ENCODE measurements at regions not wholly inside any gene's neighbourhood (a gene's known extent, or its start where the extent isn't known, plus 50 kb on each side); places are given as distances from the start of the nearest gene placed in this dataset.
"Not testable (repeated sequence)": the region's sequence is repeated elsewhere in the genome, so short reads cannot be mapped to it uniquely, and the experiment has no call there.

DNA sequence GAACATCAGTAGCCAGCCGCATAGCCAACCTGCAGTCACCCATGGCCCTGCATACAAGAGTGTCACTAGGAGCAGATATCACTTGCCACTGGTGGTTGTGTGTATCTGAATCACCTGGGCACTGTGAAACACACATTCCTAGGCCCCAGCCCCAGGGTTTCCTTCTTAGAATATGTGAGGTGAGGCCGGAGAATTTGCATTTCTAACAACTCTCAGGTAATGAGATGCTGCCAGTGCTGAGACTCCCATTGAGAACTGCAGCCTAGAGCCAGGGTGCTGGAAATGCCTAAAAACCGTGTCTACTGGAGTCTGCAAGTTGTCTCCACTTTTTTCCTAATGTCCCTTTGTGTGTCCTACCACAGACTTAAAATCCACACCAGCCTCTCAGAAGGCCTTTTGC lies 232.0 kb upstream of the PLGLB2 start:
- DNase-seq (ENCODE audit: low read depth), result not testable (repeated sequence)

DNA sequence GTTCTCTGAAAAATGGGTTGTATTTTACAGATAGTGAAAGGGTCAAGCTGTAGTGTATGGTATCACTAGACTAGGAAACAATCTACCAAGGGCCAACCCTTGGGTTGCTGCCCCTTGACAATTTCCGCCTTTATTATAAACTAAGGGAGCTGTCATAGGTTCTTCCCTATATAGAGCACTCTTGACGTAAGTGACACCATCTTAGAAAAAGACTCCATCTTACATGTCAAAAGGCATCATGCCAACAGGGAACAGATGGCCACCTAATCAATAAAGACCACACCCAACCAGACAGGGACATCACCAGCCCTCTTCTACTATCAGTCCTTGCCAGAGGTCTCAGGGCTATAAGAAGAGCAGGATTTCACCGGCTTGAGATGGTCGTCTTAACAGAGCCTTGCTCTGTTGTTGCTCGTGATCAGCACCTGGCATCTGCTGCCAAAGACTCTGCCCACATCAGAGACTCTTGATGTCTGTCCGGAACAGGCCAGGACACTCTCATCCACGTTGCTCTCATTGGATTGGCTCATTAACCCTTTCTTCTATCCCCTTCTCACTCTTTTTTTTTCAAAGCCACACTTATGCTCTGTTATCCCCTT lies 231.4 kb upstream of the PLGLB2 start:
- not testable (repeated sequence) for DNase-seq (ENCODE audit: low read depth)

DNA sequence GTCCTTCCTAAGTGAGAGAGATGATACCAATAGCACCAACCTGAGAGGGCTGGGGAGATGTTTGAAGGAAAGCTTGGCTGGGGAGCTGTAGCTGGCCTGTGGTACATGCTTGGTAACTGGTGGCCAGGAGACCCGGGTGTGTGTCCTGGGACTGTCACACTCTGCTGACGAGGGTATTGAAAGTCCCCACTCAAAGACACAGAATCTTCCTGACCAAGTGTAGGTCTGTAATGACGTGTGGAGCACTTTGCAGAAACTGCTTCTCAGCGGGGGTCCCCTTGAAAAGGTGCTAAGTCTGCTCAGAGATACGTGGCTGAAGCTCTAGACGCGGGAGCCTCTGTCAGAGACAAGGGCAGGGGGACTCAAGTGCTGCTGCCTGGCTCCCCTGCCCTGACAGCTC lies 230.4 kb upstream of the PLGLB2 start:
- not testable (repeated sequence) for DNase-seq (ENCODE audit: low read depth)

DNA sequence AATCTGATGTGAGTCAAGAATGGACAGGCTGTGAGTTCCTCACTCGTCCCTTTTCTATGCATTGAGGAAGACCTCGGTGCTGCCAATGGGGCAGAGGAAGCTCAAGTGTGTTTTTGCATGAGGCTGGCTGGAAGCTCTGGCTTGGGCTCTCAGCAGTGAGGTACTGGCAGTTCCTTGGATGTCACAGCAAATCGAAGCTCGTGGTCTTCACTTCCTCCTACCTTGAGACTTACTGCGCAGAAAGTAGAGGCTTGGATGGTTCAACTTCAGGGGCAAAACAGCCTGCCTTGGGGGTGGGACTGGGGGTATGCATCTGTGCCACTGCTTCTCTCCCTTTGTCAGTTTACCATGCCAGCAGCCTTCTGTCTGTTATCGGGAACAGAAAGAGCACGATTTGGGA lies 229.8 kb upstream of the PLGLB2 start:
- not testable (repeated sequence) for DNase-seq (ENCODE audit: low read depth)

DNA sequence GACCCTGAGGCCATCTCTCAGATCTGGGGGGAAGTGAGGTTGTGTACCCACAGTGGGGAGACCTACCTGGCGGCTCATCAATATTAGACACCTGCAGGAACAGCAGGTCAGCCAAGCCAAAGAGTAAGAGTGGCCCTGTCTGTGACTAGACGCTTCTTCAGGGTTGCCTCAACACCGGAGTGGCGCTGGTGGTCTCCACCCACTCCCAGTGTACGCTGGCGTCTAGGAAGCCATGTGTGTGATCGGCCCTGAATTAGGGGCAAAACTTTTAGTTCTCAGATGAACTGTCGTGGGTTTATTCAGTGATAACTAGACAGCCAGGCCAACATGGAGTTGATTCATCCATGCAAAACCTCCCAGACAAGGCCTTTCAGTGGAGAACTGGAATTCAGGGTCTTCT lies 229.3 kb upstream of the PLGLB2 start:
- DNase-seq (ENCODE audit: low read depth), result not testable (repeated sequence)

DNA sequence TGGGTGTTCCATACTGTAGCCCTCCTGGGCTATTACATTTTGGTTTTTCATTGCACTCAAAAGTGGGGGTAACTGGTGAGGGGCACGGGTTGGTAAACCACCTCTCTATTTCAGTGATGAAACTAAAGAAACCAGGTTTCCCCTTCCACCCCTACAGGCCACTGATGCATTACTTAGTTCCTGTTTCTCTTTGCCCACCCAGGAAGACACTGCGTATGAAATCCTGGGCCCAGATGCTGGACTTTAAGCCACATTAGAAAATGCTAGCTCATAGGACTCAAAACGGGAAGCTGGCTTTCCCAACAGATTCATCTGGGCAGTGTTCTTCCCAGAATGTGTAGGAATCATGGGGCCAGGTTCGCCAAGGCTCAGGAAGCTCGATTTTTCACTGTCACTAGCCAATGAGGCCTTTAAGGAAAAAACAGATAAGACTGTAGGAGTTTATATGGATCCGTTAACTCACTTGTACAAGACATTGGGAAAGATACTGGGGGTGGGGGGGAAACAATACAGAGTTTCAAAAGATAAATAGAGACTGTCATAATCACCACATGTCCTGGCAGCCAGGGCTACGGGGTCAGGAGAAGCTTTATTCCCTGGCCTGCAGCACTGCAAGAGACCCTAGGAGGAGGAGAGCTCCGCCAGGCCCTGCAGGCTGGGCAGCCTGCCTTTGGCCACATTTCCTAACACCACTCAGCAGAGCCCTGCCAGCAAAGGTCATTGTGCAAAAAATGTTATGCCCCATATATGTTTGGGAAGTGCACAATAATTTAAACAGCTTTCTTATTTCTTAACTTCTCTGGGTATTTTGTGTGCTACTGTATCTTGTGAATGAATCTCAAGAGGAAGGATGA lies 228.5 kb upstream of the PLGLB2 start:
- DNase-seq (ENCODE audit: low read depth), result not testable (repeated sequence)

DNA sequence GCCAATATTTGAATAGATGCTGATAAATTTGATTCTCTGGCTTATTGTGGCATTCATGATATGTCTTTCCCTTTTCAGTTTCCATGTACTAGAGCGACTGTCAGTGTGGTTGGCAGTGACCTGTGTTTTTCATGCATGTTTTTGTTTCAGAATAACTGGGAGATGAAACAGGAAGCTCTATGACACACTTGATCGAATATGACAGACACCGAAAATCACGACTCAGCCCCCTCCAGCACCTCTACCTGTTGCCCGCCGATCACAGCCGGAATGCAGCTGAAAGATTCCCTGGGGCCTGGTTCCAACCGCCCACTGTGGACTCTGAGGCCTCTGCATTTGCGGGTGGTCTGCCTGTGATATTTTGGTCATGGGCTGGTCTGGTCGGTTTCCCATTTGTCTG lies 226.8 kb upstream of the PLGLB2 start:
- not testable (repeated sequence) for DNase-seq (ENCODE audit: low read depth)

DNA sequence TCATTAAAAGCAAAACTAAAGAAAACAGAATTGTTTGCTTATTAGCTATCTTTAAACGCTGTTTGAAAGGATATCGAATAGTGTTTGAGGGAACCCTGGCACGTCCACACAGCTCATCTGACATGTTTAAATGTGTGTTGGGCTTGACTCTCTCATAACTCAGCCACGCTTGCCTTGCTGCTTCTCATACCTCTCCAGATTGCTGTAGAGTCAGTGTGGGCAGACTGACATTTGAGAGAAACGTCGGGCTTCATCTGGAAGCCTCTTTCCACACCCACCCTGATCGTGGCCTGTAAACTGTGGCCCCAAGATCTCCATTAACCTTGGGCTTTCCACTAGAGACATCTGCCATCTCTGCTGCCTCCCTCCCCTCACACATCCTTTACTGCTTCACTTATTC lies 226.4 kb upstream of the PLGLB2 start:
- not testable (repeated sequence) for DNase-seq (ENCODE audit: low read depth)

DNA sequence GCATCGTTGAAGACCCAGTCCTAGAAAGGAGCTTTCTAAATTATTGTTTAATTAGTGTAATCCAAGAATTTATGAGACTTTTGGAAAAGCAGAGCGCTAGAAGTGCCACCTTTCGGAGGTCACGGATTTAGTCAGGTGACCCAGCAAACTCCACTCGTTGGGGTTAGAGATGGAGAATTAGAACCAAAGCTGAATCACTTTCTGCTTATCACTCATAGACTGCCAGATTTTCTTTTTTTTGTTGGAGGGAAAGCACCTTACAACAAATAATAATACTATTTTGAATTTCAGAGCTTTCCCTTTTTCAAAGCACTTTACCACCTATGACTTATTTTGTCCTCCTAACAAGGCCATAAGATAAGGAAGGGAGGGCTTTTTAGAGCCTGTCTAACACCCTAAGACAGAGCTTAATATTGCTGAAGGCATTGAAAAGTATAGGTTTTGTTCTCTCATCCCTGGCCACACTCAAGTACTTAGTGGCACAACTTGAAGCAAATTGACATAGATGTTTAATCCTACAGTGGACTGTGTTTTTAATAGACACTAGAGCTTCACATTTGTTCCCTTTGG lies 223.2 kb upstream of the PLGLB2 start:
- not testable (repeated sequence) for DNase-seq (ENCODE audit: low read depth)

DNA sequence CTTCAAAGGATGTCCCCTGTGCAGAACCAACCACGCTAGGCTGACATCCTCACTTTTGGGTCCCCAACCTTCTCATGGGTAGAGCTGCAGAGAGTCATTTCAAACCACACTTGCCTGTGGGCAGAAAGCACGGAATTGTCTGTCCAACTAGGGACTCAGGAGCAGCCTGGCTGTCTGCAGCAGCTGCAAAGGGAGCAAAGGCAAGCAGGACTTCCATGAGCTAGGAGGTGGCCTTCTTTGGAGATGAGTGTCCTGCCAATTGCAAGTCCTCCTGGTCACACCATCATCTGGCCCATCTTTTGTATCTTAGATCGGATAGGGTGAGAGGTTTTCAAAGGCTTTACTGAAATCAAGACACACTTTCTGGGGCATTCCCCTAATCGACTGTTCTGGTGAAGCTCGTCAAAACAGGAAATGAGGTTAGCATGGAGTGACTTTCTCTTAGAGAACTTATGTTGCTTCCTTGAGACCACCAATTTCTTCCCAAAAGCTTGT lies 222.3 kb upstream of the PLGLB2 start:
- DNase-seq (ENCODE audit: low read depth), result not testable (repeated sequence)

DNA sequence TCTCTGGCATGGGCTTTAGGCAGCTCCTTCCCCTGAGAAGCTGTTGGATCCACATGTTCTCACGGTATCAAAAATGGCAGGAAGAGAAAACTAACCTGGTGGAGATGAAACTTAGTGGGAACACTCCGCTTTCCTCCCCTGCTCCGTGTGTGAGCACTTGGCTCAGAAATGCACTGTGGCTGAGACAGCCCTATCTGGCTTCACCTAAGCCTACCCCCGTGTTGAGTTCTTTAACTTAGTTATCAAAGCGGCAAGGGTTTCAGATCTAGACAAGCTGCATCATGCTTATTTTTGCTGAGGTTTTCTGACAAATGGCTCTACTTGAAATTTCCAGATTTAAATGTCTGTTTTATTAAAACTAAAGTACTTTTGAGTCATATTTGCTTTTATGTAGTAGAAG lies 221.6 kb upstream of the PLGLB2 start:
- DNase-seq (ENCODE audit: low read depth), result not testable (repeated sequence)

DNA sequence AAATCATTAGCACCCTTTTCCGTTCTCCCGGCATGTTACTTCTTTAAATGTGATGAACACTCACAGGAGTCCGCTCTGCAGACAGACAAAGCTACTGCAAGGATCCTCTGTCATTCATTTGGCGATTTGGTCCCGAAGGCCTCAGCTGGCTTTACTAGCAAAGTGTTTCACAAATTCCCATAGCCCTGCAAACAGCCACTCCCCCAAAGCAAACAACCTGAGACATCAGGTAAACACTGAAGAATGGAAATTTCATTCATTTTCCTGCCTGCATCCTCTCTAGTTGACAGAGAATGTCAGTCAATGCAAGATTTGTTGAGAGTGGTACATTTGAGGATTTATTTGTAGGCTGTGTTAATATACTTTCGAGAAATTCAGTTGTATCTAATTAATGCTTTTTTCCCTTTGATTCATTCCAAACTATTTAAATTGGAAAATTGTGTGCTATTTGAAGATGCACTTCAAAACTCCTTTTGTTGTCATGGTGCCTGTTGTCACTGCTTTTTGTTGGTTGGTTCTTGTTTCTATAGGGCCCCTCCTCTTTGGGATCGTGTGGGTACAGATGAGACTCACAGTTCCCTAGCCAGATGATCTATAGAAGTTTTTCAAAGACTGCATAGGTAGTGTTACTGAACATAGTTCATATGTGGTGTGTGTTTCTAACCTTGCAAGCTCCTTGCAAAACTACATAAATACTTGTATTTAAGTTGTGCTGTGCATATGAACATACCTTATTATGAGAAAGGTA lies 215.7 kb upstream of the PLGLB2 start:
- DNase-seq (ENCODE audit: low read depth), result not testable (repeated sequence)

DNA sequence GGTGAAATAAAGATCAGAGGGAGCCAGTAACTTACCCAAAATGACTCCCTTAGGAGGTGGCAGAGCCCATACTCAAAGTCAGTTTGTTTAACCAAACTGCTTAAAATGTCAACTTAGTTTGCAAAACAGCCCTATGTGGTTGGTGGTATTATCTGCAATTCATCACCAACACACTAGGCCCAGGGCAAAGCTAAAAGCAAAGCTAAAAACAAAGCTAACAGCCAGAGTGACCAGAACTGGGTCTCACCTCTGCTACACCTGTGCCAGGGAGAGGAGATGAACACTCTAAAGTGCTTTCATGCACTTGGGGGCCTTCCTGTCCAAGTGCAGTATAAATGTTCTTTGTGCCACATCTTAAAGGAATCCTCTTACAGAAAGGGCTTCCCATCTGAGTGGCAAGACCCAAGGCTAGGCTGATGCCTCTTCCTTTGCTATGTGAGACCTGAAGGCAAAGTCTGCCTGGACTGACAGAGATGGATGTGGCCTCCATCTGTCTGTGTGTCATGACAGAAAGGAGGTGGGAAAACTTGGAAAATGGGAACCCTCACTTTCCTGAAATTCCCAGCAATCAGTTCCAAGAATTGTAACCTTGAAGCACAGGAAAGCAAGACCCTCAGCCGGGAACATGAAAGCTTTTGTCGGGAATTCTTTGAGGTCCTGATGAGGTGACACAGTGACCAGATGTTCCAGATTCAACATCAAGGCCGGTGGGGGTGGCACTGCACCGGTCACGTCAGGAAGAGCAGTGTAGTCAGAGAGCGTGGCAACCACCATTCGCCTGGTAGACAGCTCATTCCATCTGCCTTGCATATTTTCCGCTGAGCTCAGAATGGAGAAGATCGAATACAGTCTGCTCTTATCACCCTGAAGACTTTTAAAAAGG lies 214.3 kb upstream of the PLGLB2 start:
- not testable (repeated sequence) for DNase-seq (ENCODE audit: low read depth)

DNA sequence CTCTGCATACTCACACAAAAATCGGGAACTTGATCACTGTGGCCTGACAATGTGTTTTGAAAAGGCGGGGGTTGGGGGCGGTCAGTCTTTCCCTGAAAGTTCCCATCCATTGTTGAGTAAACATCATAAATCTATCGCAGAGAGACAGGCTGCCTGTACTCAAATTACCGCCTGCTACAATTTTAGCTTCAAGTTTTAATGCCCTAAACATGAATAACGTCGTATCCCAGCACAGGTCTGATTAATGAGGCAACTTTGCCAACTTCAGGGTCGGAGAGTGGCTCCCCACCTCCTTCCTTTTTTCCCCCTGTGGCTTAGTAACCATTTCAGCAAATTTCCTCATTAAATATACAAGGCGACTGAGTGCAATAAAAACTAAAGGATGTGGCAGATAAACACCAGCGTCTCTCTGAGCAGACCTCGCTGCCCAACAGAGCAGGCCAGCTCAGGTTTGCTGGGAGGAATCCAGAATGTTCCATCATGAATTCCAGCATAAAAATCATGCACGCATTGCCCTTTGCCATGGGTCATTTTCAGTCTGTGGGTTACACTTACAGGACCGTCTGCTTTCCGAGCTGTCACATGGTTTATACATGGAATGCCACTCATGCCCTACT lies 213.5 kb upstream of the PLGLB2 start:
- not testable (repeated sequence) for DNase-seq (ENCODE audit: low read depth)

DNA sequence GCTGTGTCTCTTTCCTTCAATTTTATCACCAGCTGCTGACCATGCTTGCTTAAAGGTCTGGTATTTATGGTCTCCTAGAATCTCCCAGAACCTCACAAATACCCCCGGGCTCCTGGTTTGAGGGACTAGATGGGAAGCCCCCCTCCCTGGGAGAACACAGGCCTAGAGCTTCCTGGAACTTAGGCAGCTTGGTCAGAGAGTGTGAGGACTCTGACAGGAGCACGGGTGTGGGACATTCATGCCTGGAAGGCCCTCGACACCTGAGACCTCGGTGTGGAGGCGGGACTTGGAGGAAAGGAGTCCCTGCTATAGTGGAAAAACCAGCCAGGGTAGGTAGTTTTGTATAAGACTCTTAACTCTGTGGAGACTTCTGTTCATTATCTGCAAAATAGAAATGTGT lies 211.5 kb upstream of the PLGLB2 start:
- DNase-seq (ENCODE audit: low read depth), result not testable (repeated sequence)

DNA sequence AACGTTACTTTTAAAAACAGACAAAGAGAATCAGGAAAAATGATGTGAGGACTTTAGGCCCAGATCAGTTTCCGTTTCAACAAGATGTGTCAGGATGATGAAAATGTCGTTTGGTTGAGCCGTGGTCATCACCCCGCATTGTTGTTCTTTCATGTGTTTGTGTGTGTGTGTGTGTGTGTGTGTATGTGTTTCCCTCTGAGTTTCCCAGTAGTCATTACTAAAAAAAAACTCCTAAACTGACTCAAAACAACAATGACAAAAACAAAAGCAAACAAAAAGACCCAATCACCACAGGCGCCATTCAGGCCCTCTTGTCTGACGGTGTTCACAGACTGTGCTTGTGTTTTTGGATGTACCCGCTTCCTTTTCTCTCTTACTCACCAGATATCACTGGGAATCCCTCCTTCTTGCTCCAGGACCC lies 210.6 kb upstream of the PLGLB2 start:
- not testable (repeated sequence) for DNase-seq (ENCODE audit: low read depth)

DNA sequence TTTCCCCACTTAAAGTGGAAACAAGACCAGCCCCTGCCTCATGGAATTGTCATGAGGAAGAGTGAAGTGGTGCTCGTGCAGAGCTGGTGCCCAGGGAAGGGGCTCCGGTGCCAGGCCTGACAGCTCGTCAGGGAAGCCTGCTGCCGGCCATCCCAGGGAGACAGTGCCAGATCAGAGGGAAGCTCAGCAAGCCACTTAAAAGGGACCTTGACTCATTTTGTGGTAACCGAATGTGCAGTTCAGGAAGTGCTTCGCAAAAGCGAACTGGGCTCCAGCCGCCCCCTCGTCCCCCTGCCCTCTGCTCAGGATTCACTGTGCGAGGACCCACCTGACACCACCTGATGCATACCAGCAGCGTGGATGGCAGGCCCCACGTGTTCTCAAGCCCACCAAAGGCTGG lies 209.6 kb upstream of the PLGLB2 start:
- DNase-seq (ENCODE audit: low read depth), result not testable (repeated sequence)

DNA sequence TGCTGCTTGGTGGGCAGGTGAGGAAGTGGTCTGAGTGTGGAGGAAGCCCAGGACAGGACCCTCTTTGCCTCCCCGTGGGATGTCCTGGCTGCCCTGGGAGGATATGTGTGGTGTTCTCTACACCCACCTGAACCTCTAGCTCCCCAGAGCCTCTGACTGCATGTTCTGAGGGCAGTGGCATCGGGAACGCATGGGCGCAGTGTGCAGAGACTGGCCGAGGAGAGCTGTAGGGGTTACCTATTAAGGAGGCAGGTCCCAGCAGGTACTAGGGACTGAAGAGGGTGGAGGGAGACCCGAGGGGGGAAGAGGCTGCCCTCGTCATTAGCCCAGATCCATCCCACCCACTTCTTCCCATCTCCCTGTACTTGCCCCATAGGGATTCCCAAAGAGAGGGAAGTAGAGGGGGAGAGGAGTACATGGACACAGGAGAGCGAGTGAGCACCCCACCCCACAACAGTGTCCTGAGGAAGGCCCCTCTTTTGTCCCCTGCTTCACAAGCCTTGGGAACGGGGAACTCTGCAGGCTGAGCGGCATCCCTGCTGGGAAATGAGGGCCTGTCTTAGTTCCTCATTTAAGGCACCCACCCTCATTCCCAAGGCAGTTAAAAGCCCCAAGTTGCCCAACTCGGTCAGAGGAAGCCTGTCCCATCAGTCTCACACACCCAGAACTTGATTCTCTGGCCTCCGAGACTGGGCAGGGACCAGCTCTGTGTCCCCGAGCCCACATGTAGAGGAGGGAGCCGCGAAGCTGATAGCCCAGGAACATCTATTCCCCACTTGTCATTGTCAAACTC lies 208.5 kb upstream of the PLGLB2 start:
- not testable (repeated sequence) for DNase-seq (ENCODE audit: low read depth)

DNA sequence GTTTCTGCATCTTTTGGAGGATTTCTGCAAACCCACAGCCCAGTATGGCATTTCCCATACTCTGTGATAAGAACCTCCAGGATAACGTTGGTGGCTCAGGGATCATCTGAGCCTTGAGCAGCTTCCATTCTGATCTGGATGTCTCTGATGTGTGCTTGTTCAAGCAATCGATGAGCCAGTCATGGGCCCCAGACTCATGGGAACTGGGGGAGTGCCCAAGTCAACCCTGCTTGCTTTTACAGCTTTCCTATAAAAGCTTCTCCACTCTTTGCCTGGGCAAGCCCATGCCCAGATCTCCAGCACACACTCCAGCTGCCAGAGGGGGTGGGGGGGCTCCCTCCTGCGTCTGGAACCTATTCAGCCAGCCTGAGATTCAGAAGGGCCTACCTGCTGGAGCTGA lies 207.6 kb upstream of the PLGLB2 start:
- not testable (repeated sequence) for DNase-seq (ENCODE audit: low read depth)

Measured in stimulated activated CD8-positive, alpha-beta memory T cell treated with anti-CD3 and anti-CD28 coated beads, Interleukin-7, amount 100 ng/mL, for 24 hours (primary cell).